ENCODE measurements at regions not wholly inside any gene's neighbourhood (a gene's known extent, or its start where the extent isn't known, plus 50 kb on each side); places are given as distances from the start of the nearest gene placed in this dataset.

DNA sequence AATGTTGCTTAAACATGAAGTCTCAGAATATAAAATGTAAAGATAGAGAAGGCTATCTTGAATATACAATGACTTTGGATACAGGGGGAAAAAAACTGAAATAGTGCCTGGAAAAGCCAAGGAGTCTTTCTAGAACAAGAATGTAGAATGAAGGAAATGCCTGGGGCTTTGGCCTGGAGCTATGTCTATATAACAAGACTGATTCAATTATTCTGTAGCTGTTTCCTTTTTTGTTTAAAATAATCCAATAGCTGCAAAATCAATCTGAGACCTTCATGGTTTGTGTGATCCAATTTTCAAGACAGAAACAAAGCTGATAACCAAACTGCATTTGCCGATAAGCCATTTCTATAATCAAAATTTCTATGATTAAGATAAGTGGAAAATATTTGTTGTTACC lies 530.9 kb upstream of the NBEA start:
- no peak overlapping the region for H3K4me3 ChIP-seq (ENCODE audit: low read depth, low read length)
- TF ChIP-seq, protein P1, sequence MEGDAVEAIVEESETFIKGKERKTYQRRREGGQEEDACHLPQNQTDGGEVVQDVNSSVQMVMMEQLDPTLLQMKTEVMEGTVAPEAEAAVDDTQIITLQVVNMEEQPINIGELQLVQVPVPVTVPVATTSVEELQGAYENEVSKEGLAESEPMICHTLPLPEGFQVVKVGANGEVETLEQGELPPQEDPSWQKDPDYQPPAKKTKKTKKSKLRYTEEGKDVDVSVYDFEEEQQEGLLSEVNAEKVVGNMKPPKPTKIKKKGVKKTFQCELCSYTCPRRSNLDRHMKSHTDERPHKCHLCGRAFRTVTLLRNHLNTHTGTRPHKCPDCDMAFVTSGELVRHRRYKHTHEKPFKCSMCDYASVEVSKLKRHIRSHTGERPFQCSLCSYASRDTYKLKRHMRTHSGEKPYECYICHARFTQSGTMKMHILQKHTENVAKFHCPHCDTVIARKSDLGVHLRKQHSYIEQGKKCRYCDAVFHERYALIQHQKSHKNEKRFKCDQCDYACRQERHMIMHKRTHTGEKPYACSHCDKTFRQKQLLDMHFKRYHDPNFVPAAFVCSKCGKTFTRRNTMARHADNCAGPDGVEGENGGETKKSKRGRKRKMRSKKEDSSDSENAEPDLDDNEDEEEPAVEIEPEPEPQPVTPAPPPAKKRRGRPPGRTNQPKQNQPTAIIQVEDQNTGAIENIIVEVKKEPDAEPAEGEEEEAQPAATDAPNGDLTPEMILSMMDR (IDR thresholded peaks at IDR 0.05; ENCODE audit: low read depth, low read length, missing control alignments) = no peak
- no peak for DNase-seq (ENCODE audit: low read depth)

GRCh38 chr13:34411894-34412293 lies 530.2 kb upstream of the NBEA start:
- H3K4me3 ChIP-seq (ENCODE audit: low read depth, low read length) = no peak overlapping the region
- TF ChIP-seq, protein P1 (IDR thresholded peaks at IDR 0.05; ENCODE audit: low read depth, low read length, missing control alignments) = no peak
- DNase-seq (ENCODE audit: low read depth) = no peak

DNA sequence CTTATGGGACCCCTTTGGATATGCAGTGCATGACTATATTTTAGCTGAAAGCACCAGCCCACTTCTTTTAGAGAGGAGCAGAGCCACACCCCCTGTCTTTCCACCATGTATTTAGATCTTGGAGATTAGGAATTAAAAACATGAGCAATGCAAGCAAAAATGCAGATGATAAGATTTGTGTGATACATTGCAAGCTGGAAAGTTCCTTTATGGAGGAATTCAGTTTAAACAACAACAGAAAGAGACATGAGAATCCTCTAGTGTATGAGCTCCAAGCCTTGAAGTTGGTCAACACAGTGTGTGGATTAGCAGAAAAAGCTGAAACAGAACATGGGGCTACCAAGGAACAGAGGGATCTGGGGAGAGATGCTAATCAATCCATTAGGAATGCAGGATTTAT lies 529.8 kb upstream of the NBEA start:
- H3K4me3 ChIP-seq (ENCODE audit: low read depth, low read length) = no peak overlapping the region
- TF ChIP-seq, protein P1 (IDR thresholded peaks at IDR 0.05; ENCODE audit: low read depth, low read length, missing control alignments) = no peak

DNA sequence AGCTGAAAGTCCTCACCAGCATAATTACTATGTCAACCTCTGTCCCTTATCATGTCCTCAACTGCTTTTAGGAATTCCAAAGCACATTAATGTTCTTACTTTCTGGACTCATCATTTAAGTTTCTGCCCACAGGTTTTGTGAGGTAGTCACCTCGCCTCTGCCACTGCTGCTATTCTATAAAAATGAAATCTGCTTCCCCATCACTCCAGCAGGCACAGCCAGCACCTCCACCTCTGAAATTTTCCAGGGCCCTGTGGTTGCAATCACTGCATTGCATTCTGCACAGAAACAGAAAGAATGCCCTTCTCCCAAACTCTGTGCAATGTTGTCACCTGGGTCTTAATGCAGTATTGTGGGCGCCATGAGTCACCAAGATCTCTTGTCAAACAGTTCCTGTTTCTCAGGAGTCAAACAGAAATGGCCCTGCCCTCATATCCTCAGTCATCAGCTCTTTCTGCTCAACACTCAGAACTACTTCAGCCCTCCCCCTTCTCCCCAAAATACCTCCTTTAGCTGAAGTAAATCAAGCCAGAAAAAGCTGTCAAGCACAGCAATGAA lies 529.2 kb upstream of the NBEA start:
- DNase-seq (ENCODE audit: low read depth) = no peak
- TF ChIP-seq, protein P1 (IDR thresholded peaks at IDR 0.05; ENCODE audit: low read depth, low read length, missing control alignments) = no peak

More for the DNA sequence above, 529.8 kb upstream of the NBEA start:
- no peak for DNase-seq (ENCODE audit: low read depth)

DNA sequence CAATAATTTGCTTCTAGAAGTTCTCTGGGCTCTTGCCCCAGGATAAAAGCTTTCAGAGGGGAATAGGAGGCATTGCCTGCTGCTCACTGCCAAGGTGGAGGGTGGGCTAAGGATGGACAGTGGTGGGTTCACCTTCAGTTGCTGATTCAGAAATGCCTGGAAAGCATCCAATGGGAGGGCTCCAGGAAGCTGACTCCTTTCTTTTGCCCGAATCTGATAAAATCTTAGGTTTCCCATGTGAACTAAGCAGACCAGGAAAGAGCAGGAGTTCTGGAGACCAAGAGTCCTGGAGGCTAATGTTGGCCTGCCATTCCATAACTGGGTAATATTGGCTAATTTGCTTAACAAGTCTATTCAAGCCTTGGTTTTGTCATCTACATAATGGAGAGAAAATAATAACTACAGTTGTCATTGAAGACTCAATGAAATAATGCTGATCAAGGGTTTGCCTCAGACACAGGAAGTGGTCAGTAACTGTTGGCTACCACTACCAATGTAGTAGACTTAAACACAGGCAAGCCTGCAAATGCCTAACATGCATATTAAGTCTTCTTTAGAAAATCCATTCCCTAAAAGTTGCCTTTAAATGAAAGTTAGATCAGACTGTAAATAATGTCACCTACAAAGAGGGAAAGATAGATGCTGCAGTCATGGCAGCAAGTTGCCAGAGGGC lies 528.4 kb upstream of the NBEA start:
- no peak overlapping the region for H3K4me3 ChIP-seq (ENCODE audit: low read depth, low read length)
- no peak for DNase-seq (ENCODE audit: low read depth)
- TF ChIP-seq, protein P1 (IDR thresholded peaks at IDR 0.05; ENCODE audit: low read depth, low read length, missing control alignments) = no peak

More for the DNA sequence above, 529.2 kb upstream of the NBEA start:
- H3K4me3 ChIP-seq (ENCODE audit: low read depth, low read length) = no peak overlapping the region

- TF ChIP-seq, protein P1 (IDR thresholded peaks at IDR 0.05; ENCODE audit: low read depth, low read length, missing control alignments) = no peak
- DNase-seq (ENCODE audit: low read depth) = no peak
Measured at GRCh38 chr13:34414616-34415015, 527.5 kb upstream of the NBEA start.

GRCh38 chr13:34416971-34417380 lies 525.1 kb upstream of the NBEA start:
- no peak overlapping the region for H3K4me3 ChIP-seq (ENCODE audit: low read depth, low read length)
- TF ChIP-seq, protein P1 (IDR thresholded peaks at IDR 0.05; ENCODE audit: low read depth, low read length, missing control alignments) = no peak
- DNase-seq (ENCODE audit: low read depth) = no peak

More at GRCh38 chr13:34414616-34415015, 527.5 kb upstream of the NBEA start:
- no peak overlapping the region for H3K4me3 ChIP-seq (ENCODE audit: low read depth, low read length)

Measured in GM12864 (cell line).